MM.1S (cell line): ENCODE measurements at regions not wholly inside any gene's neighbourhood (a gene's known extent, or its start where the extent isn't known, plus 50 kb on each side); places are given as distances from the start of the nearest gene placed in this dataset.
"Not testable (repeated sequence)": the region's sequence is repeated elsewhere in the genome, so short reads cannot be mapped to it uniquely, and the experiment has no call there.

ENCODE experiments used
- DNase-seq: peaks from one replicate; pipeline ENCODE4 v3.0.0-alpha.2; 2015
- H2AFZ ChIP-seq: fragments of 300-600 bp; sonication (generic); 2 replicates; pipeline ENCODE4 v1.6.0; 2016; ENCODE audit warnings: antibody characterized with exemption, low read length
- H3F3A ChIP-seq: fragments of 300-600 bp; sonication (generic); 2 replicates; pipeline ENCODE4 v1.6.1; 2016; ENCODE audit warnings: mild to moderate bottlenecking, antibody characterized with exemption, low read length, moderate library complexity, mixed read lengths; ENCODE audit not compliant: insufficient read depth
- H3K27ac ChIP-seq: fragments of 300-600 bp; sonication (generic); 2 replicates; pipeline ENCODE4 v1.5.1; 2016; ENCODE audit warnings: mild to moderate bottlenecking, low read length
- H3K27me3 ChIP-seq: fragments of 300-600 bp; sonication (generic); replicated peaks from 2 replicates; pipeline ENCODE4 v1.6.0; 2016; ENCODE audit warnings: low read length; ENCODE audit not compliant: insufficient read depth
- H3K36me3 ChIP-seq: fragments of 300-600 bp; sonication (generic); replicated peaks from 2 replicates; pipeline ENCODE4 v1.6.1; 2016; ENCODE audit warnings: mild to moderate bottlenecking, low read length, mixed read lengths; ENCODE audit not compliant: insufficient read depth
- H3K4me1 ChIP-seq: fragments of 300-600 bp; sonication (generic); 2 replicates; pipeline ENCODE4 v1.6.1; 2016; ENCODE audit warnings: low read length, mixed read lengths
- H3K4me2 ChIP-seq: fragments of 300-600 bp; sonication (generic); 2 replicates; pipeline ENCODE4 v1.6.0; 2016; ENCODE audit warnings: low read depth, low read length
- H3K4me3 ChIP-seq: fragments of 300-600 bp; sonication (generic); 2 replicates; pipeline ENCODE4 v1.5.1; 2016; ENCODE audit warnings: low read length, mixed read lengths
- H3K79me2 ChIP-seq: fragments of 300-600 bp; sonication (generic); 2 replicates; pipeline ENCODE4 v1.6.1; 2016; ENCODE audit warnings: mixed run types, low read length, mixed read lengths
- H3K9ac ChIP-seq: fragments of 300-600 bp; sonication (generic); 2 replicates; pipeline ENCODE4 v1.6.1; 2016; ENCODE audit warnings: low read length, mixed read lengths
- H3K9me2 ChIP-seq: fragments of 300-600 bp; sonication (generic); replicated peaks from 2 replicates; pipeline ENCODE4 v1.6.1; 2016; ENCODE audit warnings: mild to moderate bottlenecking, low read length, mixed read lengths; ENCODE audit not compliant: insufficient read depth
- H3K9me3 ChIP-seq: fragments of 300-600 bp; sonication (generic); replicated peaks from 2 replicates; pipeline ENCODE4 v1.6.1; 2016; ENCODE audit warnings: mild to moderate bottlenecking, low read length, mixed read lengths; ENCODE audit not compliant: insufficient read depth
- H4K20me1 ChIP-seq: fragments of 300-600 bp; sonication (generic); 2 replicates; pipeline ENCODE4 v1.6.1; 2016; ENCODE audit warnings: mild to moderate bottlenecking, low read length, moderate library complexity, mixed read lengths; ENCODE audit not compliant: insufficient read depth
- EZH2 ChIP-seq: fragments of 300-600 bp; sonication (generic); optimal IDR thresholded peaks from 2 replicates; pipeline ENCODE3; 2017; ENCODE audit warnings: low read depth, mild to moderate bottlenecking, antibody characterized with exemption, low read length, mixed read lengths
- EZH2phosphoT487 ChIP-seq: fragments of 300-600 bp; sonication (generic); IDR thresholded peaks from 2 replicates; pipeline ENCODE4 v1.6.1; 2018; ENCODE audit warnings: antibody characterized with exemption, low read length
- TF ChIP-seq, protein P1 (sequence below): fragments of 300-600 bp; sonication (generic); IDR thresholded peaks from 2 replicates; pipeline ENCODE4 v1.5.1; 2016; ENCODE audit warnings: antibody characterized with exemption, low read length, mixed read lengths

DNA sequence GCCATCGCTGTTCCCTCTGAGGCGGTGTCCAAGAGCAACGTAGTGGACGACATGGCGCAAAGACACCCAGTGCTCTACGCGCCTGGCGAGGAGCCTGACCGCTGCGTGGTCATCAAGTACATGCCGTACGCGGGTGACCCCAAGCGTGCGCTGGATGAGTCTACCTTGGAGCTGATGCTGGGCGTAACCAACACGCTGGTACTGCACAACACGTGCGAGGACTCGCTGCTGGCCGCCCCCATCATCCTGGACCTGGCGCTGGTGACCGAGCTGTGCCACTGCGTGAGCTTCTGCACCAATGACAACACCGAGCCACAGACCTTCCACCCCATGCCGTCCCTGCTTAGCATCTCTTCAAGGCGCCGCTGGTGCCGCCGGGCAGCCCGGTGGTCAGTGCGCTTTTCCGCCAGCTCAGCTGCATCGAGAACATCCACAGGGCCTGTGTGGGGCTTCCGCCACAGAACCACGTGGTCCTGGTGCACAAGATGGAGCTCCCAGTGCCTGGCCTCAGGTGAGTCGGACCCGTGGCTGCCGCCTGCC is 129.0 kb downstream of the ANAPC4 start:
- Histone ChIP-seq H3F3A (no peaks in the 10 kb centered on the region), H3K27ac (no peak overlapping the region), H3K9me3 (no peaks in the 10 kb centered on the region), H3K4me3 (no peak overlapping the region), H3K36me3 (no peaks in the 10 kb centered on the region), H3K27me3 (no peaks in the 10 kb centered on the region), H3K9me2 (no peaks in the 10 kb centered on the region), H4K20me1 (no peaks in the 10 kb centered on the region), H2AFZ (no peak overlapping the region), H3K4me2 (no peak overlapping the region), H3K4me1 (no peaks in the 10 kb centered on the region), H3K79me2 (no peaks in the 10 kb centered on the region), H3K9ac (no peak overlapping the region)
- no peak for TF ChIP-seq EZH2phosphoT487
- TF ChIP-seq EZH2: no peak
- no peak for DNase-seq

DNA sequence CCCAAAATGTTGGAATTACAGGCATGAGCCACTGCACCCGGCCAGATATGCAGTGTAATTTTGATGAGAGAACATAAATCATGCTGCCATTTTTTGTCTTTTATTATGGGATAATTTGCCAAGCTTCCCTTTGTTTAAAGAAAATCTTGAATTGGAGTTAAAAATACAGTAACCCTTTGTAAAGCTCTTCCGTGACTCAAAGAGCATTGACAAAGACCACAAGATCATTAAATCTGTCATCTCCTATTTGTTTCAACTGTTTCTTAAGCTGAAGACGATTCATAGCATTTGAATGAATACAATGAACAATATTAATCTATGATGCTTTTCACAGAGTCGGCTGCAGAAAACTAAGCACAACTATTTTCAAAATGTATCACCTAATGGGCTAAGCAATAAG is 132.6 kb downstream of the ANAPC4 start:
- Histone ChIP-seq H3K36me3 (no peaks in the 10 kb centered on the region), H3F3A (no peaks in the 10 kb centered on the region), H3K4me1 (no peaks in the 10 kb centered on the region), H3K9me2 (no peaks in the 10 kb centered on the region), H3K27me3 (no peaks in the 10 kb centered on the region), H2AFZ (no peak overlapping the region), H3K4me3 (no peak overlapping the region), H4K20me1 (no peaks in the 10 kb centered on the region), H3K4me2 (no peak overlapping the region), H3K79me2 (no peaks in the 10 kb centered on the region), H3K9me3 (no peaks in the 10 kb centered on the region), H3K9ac (no peak overlapping the region), H3K27ac (no peak overlapping the region)
- TF ChIP-seq, protein P1, sequence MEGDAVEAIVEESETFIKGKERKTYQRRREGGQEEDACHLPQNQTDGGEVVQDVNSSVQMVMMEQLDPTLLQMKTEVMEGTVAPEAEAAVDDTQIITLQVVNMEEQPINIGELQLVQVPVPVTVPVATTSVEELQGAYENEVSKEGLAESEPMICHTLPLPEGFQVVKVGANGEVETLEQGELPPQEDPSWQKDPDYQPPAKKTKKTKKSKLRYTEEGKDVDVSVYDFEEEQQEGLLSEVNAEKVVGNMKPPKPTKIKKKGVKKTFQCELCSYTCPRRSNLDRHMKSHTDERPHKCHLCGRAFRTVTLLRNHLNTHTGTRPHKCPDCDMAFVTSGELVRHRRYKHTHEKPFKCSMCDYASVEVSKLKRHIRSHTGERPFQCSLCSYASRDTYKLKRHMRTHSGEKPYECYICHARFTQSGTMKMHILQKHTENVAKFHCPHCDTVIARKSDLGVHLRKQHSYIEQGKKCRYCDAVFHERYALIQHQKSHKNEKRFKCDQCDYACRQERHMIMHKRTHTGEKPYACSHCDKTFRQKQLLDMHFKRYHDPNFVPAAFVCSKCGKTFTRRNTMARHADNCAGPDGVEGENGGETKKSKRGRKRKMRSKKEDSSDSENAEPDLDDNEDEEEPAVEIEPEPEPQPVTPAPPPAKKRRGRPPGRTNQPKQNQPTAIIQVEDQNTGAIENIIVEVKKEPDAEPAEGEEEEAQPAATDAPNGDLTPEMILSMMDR: no peak
- TF ChIP-seq EZH2: no peak
- no peak for TF ChIP-seq EZH2phosphoT487
- DNase-seq: no peak

DNA sequence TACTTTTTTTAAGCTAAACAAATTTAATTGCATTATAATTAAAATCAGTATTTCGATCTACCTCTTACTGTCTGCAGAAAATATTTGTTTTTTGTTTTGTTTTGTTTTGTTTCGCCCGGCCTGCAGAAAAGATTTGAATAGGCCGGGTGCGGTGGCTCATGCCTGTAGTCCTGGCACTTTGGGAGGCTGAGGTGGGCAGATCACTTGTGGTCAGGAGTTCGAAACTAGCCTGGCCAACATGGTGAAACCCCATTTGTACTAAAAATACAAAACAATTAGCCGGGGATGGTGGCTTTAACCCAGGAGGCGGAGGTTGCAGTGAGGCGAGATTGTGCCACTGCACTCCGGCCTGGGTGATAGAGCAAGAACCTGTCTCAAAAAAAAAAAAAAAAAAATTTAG is 134.8 kb downstream of the ANAPC4 start:
- not testable (repeated sequence) for H3F3A ChIP-seq, H3K9me3 ChIP-seq, DNase-seq, H3K4me1 ChIP-seq, H3K9ac ChIP-seq, H3K9me2 ChIP-seq, H3K27ac ChIP-seq, H2AFZ ChIP-seq, H3K4me2 ChIP-seq, H3K79me2 ChIP-seq, H3K36me3 ChIP-seq, H3K4me3 ChIP-seq, H3K27me3 ChIP-seq, H4K20me1 ChIP-seq

DNA sequence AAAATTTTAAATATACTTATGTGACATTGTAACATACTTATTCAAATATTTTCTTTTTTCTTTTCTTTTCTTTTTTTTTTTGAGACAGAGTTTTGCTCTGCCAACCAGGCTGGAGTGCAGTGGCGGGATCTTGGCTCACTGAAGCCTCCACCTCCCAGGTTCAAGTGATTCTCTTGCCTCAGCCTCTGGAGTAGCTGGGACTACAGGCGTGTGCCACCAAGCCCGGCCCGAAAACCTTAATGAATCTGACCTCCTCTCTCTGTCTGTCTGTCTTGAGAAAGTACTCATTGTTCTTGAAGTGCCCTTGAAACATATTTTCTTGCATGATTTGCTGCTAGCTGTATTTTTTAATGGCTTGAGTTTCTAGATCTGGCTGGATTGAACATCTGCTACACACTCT is 136.8 kb downstream of the ANAPC4 start:
- TF ChIP-seq EZH2phosphoT487 (no peak), EZH2 (no peak)
- TF ChIP-seq, protein P1: no peak
- Histone ChIP-seq H3K27ac (no peak overlapping the region), H3K9me3 (no peaks in the 10 kb centered on the region), H4K20me1 (no peaks in the 10 kb centered on the region), H3K4me2 (no peak overlapping the region), H3K79me2 (no peaks in the 10 kb centered on the region), H3F3A (no peaks in the 10 kb centered on the region), H3K27me3 (no peaks in the 10 kb centered on the region), H3K9ac (no peak overlapping the region), H3K4me1 (no peaks in the 10 kb centered on the region), H3K36me3 (no peaks in the 10 kb centered on the region), H3K9me2 (no peaks in the 10 kb centered on the region), H2AFZ (no peak overlapping the region), H3K4me3 (no peak overlapping the region)
- DNase-seq: no peak
